ENCODE measurements at regions not wholly inside any gene's neighbourhood (a gene's known extent, or its start where the extent isn't known, plus 50 kb on each side); places are given as distances from the start of the nearest gene placed in this dataset.

- TF ChIP-seq, protein P1, sequence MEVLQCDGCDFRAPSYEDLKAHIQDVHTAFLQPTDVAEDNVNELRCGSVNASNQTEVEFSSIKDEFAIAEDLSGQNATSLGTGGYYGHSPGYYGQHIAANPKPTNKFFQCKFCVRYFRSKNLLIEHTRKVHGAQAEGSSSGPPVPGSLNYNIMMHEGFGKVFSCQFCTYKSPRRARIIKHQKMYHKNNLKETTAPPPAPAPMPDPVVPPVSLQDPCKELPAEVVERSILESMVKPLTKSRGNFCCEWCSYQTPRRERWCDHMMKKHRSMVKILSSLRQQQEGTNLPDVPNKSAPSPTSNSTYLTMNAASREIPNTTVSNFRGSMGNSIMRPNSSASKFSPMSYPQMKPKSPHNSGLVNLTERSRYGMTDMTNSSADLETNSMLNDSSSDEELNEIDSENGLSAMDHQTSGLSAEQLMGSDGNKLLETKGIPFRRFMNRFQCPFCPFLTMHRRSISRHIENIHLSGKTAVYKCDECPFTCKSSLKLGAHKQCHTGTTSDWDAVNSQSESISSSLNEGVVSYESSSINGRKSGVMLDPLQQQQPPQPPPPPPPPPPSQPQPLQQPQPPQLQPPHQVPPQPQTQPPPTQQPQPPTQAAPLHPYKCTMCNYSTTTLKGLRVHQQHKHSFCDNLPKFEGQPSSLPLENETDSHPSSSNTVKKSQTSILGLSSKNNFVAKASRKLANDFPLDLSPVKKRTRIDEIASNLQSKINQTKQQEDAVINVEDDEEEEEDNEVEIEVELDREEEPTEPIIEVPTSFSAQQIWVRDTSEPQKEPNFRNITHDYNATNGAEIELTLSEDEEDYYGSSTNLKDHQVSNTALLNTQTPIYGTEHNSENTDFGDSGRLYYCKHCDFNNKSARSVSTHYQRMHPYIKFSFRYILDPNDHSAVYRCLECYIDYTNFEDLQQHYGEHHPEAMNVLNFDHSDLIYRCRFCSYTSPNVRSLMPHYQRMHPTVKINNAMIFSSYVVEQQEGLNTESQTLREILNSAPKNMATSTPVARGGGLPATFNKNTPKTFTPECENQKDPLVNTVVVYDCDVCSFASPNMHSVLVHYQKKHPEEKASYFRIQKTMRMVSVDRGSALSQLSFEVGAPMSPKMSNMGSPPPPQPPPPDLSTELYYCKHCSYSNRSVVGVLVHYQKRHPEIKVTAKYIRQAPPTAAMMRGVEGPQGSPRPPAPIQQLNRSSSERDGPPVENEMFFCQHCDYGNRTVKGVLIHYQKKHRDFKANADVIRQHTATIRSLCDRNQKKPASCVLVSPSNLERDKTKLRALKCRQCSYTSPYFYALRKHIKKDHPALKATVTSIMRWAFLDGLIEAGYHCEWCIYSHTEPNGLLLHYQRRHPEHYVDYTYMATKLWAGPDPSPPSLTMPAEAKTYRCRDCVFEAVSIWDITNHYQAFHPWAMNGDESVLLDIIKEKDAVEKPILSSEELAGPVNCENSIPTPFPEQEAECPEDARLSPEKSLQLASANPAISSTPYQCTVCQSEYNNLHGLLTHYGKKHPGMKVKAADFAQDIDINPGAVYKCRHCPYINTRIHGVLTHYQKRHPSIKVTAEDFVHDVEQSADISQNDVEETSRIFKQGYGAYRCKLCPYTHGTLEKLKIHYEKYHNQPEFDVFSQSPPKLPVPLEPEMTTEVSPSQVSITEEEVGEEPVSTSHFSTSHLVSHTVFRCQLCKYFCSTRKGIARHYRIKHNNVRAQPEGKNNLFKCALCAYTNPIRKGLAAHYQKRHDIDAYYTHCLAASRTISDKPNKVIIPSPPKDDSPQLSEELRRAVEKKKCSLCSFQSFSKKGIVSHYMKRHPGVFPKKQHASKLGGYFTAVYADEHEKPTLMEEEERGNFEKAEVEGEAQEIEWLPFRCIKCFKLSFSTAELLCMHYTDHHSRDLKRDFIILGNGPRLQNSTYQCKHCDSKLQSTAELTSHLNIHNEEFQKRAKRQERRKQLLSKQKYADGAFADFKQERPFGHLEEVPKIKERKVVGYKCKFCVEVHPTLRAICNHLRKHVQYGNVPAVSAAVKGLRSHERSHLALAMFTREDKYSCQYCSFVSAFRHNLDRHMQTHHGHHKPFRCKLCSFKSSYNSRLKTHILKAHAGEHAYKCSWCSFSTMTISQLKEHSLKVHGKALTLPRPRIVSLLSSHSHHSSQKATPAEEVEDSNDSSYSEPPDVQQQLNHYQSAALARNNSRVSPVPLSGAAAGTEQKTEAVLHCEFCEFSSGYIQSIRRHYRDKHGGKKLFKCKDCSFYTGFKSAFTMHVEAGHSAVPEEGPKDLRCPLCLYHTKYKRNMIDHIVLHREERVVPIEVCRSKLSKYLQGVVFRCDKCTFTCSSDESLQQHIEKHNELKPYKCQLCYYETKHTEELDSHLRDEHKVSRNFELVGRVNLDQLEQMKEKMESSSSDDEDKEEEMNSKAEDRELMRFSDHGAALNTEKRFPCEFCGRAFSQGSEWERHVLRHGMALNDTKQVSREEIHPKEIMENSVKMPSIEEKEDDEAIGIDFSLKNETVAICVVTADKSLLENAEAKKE (CRISPR knock-in tag; IDR thresholded peaks at IDR 0.05), result no peak
- no peak for TF ChIP-seq CREB1 (CRISPR knock-in tag; IDR thresholded peaks at IDR 0.05; ENCODE audit: low read depth)
- TF ChIP-seq, protein P2, sequence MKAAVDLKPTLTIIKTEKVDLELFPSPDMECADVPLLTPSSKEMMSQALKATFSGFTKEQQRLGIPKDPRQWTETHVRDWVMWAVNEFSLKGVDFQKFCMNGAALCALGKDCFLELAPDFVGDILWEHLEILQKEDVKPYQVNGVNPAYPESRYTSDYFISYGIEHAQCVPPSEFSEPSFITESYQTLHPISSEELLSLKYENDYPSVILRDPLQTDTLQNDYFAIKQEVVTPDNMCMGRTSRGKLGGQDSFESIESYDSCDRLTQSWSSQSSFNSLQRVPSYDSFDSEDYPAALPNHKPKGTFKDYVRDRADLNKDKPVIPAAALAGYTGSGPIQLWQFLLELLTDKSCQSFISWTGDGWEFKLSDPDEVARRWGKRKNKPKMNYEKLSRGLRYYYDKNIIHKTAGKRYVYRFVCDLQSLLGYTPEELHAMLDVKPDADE (IDR thresholded peaks at IDR 0.05), result no peak
These were observed 467.9 kb downstream of the SLITRK1 start (continued) for GRCh38 chr13:83414393-83414792.

DNA sequence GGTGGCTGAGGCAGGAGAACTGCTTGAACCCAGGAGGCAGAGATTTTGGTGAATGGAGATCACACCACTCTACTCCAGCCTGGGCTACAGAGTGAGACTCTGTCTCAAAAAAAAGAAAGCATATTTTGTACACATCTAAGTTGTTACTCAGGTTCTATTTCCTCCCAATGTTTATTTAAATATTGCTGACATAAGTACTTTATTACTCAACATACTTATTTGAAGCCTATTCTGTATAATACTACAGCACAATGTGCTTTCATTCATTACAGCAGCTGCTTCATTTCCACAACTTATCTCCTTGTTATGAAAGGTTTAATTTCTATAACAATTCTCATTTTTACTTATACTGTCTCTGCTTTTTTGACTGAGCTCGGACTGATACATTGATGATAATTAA, 495.7 kb downstream of the SLITRK1 start:
- Mint-ChIP-seq H3K27ac (no peak overlapping the region), H3K4me3 (no peak overlapping the region), H3K36me3 (ENCODE audit: low read depth) (no peaks in the 10 kb centered on the region), H3K27me3 (ENCODE audit: insufficient read depth, low read depth, poor library complexity) (peaks cover 1% of the 10 kb centered on the region), H3K9me3 (no peaks in the 10 kb centered on the region), H3K4me1 (no peaks in the 10 kb centered on the region)
- no peaks in the 10 kb centered on the region for H3K36me3 ChIP-seq (ENCODE audit: insufficient read depth)
- no peaks in the 10 kb centered on the region for H3F3A ChIP-seq (replicated peaks; ENCODE audit: low read depth)
- no peak overlapping the region for H3K27ac ChIP-seq (ENCODE audit: low read depth)
- no peak for DNase-seq (ENCODE audit: low spot score)
- no peaks in the 10 kb centered on the region for H4K20me1 ChIP-seq (replicated peaks; ENCODE audit: insufficient read depth)
- no peaks in the 10 kb centered on the region for H3K79me2 ChIP-seq (replicated peaks; ENCODE audit: insufficient read depth)
- H2AFZ ChIP-seq, result no peak overlapping the region
- no peaks in the 10 kb centered on the region for H3K4me1 ChIP-seq (ENCODE audit: insufficient read depth)
- H3K4me3 ChIP-seq, result no peak overlapping the region
- H3K9me2 ChIP-seq (ENCODE audit: insufficient read depth), result no peaks in the 10 kb centered on the region
- no peak for ATAC-seq
- H3K27me3 ChIP-seq (ENCODE audit: insufficient read depth), result no peaks in the 10 kb centered on the region
- H3K4me2 ChIP-seq, result no peak overlapping the region
- TF ChIP-seq ZNF331 (CRISPR knock-in tag; IDR thresholded peaks at IDR 0.05; ENCODE audit: low read depth) (no peak), EZH2phosphoT487 (IDR thresholded peaks at IDR 0.05; ENCODE audit: unreplicated experiment) (no peak), EZH2 (IDR thresholded peaks at IDR 0.05; ENCODE audit: low read depth, unreplicated experiment) (no peak), CREB1 (CRISPR knock-in tag; IDR thresholded peaks at IDR 0.05; ENCODE audit: low read depth) (no peak), STAT1 (IDR thresholded peaks at IDR 0.05; ENCODE audit: unreplicated experiment) (no peak)
- TF ChIP-seq, protein P1 (CRISPR knock-in tag; IDR thresholded peaks at IDR 0.05), result no peak
